Fibroblast of villous mesenchyme (primary cell): ENCODE measurements at regions not wholly inside any gene's neighbourhood (a gene's known extent, or its start where the extent isn't known, plus 50 kb on each side); places are given as distances from the start of the nearest gene placed in this dataset.

Experiments
- DNase-seq: peaks from one replicate; pipeline ENCODE4 v3.0.0-alpha.2; 2010; ENCODE audit warnings: low read depth
- H3K4me3 ChIP-seq: 2 replicates; pipeline ENCODE4 v1.5.1; 2011; ENCODE audit warnings: low read depth, mild to moderate bottlenecking, low read length
- TF ChIP-seq, protein P1 (sequence below): IDR thresholded peaks from 2 replicates; pipeline ENCODE4 v1.5.1; 2012; ENCODE audit warnings: low read depth, mild to moderate bottlenecking, low read length; ENCODE audit not compliant: insufficient read depth

DNA sequence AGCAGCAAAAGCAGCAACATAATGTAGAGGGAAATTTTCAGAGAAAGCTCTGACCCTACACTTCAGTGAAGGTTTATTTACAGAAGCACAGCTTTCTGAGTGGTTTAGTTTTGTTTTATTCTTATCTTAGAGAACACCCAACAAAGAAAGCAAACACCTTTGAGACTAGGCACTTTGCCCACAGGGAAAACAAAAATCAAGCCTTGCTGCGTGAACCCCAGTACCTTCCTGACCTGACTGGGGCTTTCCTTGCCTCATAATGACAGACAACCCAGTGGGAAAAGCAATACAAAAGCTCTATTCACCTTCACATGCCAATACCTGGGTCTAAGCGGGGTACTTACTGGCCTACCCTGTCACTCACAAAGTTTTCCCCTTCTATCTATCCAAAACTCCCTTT lies 189.8 kb downstream of the HINT1 start:
- DNase-seq: no peak
- TF ChIP-seq, protein P1, sequence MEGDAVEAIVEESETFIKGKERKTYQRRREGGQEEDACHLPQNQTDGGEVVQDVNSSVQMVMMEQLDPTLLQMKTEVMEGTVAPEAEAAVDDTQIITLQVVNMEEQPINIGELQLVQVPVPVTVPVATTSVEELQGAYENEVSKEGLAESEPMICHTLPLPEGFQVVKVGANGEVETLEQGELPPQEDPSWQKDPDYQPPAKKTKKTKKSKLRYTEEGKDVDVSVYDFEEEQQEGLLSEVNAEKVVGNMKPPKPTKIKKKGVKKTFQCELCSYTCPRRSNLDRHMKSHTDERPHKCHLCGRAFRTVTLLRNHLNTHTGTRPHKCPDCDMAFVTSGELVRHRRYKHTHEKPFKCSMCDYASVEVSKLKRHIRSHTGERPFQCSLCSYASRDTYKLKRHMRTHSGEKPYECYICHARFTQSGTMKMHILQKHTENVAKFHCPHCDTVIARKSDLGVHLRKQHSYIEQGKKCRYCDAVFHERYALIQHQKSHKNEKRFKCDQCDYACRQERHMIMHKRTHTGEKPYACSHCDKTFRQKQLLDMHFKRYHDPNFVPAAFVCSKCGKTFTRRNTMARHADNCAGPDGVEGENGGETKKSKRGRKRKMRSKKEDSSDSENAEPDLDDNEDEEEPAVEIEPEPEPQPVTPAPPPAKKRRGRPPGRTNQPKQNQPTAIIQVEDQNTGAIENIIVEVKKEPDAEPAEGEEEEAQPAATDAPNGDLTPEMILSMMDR: no peak

DNA sequence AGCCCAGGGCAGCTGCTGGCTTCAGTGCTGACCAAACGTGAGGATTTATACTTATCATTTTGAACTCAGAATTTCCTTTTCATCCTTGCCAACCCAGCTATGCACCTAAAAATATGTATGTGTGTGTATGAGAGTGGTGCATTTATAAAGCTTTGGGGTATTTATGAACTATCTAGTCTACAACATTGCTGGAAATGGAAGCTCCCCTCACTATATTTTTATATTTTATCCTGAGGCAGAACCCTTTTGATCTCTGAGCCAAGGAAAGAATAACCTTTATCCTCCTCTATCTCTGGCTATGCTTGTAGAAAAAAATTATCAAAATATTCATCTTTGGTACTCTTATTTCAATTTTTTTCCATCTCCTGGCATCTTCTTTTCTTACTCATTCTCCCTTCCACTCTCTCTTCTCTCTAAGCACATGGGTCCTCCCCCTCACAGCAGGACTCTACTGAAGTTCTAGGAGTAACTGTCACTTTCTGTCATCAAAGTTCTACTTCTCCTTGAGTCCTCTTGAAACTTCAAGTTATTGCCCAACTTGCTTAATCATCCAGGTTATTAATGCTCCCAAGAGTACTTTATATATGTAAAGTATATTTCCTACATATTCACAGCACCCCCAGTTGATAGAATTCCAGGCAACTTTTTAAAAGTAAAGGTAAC lies 190.9 kb downstream of the HINT1 start:
- no peak for DNase-seq
- no peak overlapping the region for H3K4me3 ChIP-seq
- TF ChIP-seq, protein P1: no peak

More for the DNA sequence above, 189.8 kb downstream of the HINT1 start:
- H3K4me3 ChIP-seq: no peak overlapping the region

DNA sequence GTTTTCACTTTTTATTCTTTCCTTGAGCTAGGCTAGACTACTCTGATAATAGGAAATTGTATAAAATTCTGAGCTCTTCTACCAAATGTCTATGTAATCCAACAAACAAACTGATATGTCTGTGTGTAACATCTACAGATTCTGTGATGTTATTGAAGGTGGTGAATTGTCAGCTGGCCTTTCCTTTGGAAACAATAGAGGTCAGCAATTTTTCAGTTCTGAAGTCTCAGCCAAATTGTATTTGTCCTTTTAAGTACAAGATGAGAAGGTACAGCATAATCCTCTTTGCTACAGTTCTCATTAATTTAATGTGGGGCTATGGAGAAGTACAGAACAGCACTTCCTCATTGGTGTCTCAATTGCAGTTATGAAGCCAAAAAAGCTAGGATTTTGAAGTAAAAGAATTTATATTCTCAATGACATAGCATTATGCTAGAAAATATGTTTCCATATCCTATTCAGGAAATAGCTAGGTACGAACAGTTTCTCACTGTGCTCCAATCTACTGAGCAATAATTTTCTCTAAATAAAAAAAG lies 198.0 kb downstream of the HINT1 start:
- no peak for DNase-seq
- TF ChIP-seq, protein P1: no peak
- H3K4me3 ChIP-seq: no peak overlapping the region

DNA sequence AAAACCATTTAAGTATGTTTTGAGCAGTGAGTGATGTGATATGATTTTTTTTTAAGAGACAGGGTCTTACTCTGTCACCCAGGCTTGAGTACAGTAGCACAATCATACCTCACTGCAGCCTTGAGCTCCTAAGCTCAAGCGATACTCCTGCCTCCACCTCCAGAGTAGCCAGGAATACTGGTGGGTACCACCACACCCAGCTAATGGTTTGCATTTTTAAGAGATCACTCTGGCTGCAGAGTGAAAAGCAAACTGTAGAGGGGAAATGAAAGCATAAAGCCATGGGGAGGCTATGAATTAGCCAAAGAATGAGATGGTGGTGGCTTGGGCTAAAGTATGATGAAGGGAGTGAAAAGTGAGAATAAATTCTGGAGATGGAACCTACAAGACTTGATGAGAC lies 199.1 kb downstream of the HINT1 start:
- TF ChIP-seq, protein P1: no peak
- no peak overlapping the region for H3K4me3 ChIP-seq
- no peak for DNase-seq

DNA sequence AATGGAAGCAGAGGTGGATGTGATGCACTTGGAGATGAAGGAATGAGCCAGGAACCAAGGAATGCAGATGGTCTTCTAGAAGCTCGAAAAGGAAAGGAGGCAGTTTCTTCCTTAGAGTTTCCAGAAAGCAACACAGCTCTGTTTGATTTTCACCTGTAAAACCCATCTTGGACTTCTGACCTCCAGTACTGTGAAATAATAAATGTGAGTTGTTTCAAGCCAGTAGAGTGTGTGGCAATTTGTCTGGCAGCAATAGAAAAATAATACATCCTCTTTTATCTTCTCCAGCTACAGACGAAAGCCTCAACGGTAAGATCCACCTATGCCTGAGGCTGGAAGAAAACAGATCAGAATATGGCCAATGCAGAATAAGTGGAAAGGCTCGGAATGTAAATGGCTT lies 199.7 kb downstream of the HINT1 start:
- H3K4me3 ChIP-seq: no peak overlapping the region
- no peak for DNase-seq
- TF ChIP-seq, protein P1: no peak

DNA sequence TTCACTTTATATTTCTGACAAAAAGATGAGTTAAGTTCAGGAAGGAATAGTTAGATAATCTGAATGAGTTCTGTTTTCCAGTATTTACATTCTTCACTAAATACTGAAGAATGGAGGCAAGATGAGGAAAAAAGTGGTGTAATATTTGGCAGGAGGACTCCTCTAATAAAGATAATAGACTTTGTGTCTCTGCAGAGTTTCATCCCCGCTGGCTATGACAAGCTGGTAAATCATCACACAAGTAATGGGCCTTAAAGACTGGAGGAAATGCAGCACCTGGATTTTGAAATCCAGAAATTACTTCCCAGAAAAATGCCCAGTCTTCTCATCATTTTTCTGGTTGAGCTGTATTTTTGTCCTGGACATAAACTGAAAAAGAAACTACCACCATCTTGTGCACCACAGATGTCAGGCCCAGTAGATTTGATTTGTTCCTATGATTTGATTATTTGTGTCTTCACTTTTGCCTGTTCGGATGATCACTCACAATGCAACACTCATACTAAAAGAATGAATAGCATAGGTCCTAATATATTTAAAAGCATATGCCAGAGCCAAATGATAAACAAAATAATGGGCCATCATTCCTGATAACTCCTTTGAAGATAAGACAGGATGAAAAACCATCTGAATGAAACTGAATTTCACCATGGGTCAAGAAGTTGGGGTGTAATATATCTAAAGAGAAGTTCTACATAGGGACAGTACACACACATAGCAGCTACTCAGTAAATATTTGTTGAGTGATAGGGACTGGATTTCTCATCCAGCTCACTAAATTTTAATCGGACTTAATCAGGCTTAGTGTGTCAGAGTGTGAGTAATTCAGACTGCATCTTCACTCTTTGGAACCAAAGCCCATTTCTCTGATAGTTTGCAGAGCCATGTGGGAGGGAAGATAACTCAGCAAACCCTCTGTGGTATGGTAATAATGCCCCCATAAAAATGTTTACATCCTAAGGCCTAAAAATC lies 200.5 kb downstream of the HINT1 start:
- DNase-seq: peak; percentile 43
- TF ChIP-seq, protein P1: no peak

More for the DNA sequence above, 200.5 kb downstream of the HINT1 start:
- H3K4me3 ChIP-seq: no peak overlapping the region
